SK-N-SH treated with all-trans-retinoic acid at 6 μM for 48 hours (cell line): ENCODE measurements at regions not wholly inside any gene's neighbourhood (a gene's known extent, or its start where the extent isn't known, plus 50 kb on each side); places are given as distances from the start of the nearest gene placed in this dataset.

Experiments used
- ATAC-seq: fragments of 200-7000 bp; cut with Tn5 transposase; 3 replicates; pipeline ENCODE4 v1.9.1; 2020; ENCODE audit warnings: mild to moderate bottlenecking, moderate library complexity
- ARNTL ChIP-seq: fragments of 450-650 bp; formaldehyde crosslinking; IDR thresholded peaks from 2 replicates; pipeline ENCODE4 v1.5.0; 2020; ENCODE audit warnings: low read depth, mild to moderate bottlenecking, moderate library complexity, borderline replicate concordance
- BACH2 ChIP-seq: fragments of 250-450 bp; sonication (Bioruptor Pico); IDR thresholded peaks from 2 replicates; pipeline ENCODE4 v1.9.0; 2021; ENCODE audit warnings: mild to moderate bottlenecking, borderline replicate concordance
- CSDC2 ChIP-seq: fragments of 250-450 bp; sonication (Bioruptor Pico); IDR thresholded peaks from 2 replicates; pipeline ENCODE4 v1.5.0; 2020; ENCODE audit warnings: mild to moderate bottlenecking, moderate library complexity
- ESRRG ChIP-seq: fragments of 250-450 bp; sonication (Bioruptor Pico); IDR thresholded peaks from 2 replicates; pipeline ENCODE4 v1.6.1; 2021; ENCODE audit warnings: mild to moderate bottlenecking
- GLIS3 ChIP-seq: fragments of 250-450 bp; sonication (Bioruptor Pico); IDR thresholded peaks from 2 replicates; pipeline ENCODE4 v1.5.0; 2020; ENCODE audit warnings: mild to moderate bottlenecking, moderate library complexity
- ISL1 ChIP-seq: fragments of 250-450 bp; sonication (Bioruptor Pico); IDR thresholded peaks from 2 replicates; pipeline ENCODE4 v2.1.2; 2022; ENCODE audit warnings: mild to moderate bottlenecking, moderate library complexity
- PPARA ChIP-seq: fragments of 250-450 bp; sonication (Bioruptor Pico); IDR thresholded peaks from 2 replicates; pipeline ENCODE4 v1.5.0; 2020; ENCODE audit warnings: mild to moderate bottlenecking, borderline replicate concordance
- RARB ChIP-seq: fragments of 250-450 bp; sonication (Bioruptor Pico); IDR thresholded peaks from 2 replicates; pipeline ENCODE4 v1.8.0; 2021; ENCODE audit warnings: mild to moderate bottlenecking, moderate library complexity
- SNAI2 ChIP-seq: fragments of 250-450 bp; sonication (Bioruptor Pico); IDR thresholded peaks from 2 replicates; pipeline ENCODE4 v1.5.0; 2020; ENCODE audit warnings: mild to moderate bottlenecking, moderate library complexity
- TCF4 ChIP-seq: fragments of 250-450 bp; sonication (Bioruptor Pico); IDR thresholded peaks from 2 replicates; pipeline ENCODE4 v1.8.0; 2021; ENCODE audit warnings: mild to moderate bottlenecking, moderate library complexity, borderline replicate concordance
- TOX ChIP-seq: fragments of 250-450 bp; sonication (Bioruptor Pico); IDR thresholded peaks from 2 replicates; pipeline ENCODE4 v1.8.0; 2021; ENCODE audit warnings: mild to moderate bottlenecking, moderate library complexity, borderline replicate concordance
- ZC3H10 ChIP-seq: fragments of 250-450 bp; sonication (Bioruptor Pico); IDR thresholded peaks from 2 replicates; pipeline ENCODE4 v1.5.1; 2021; ENCODE audit warnings: mild to moderate bottlenecking, moderate library complexity
- ZFP3 ChIP-seq: fragments of 250-450 bp; sonication (Bioruptor Pico); IDR thresholded peaks from 2 replicates; pipeline ENCODE4 v1.5.0; 2020; ENCODE audit warnings: mild to moderate bottlenecking, moderate library complexity
- ZFP30 ChIP-seq: fragments of 450-650 bp; formaldehyde crosslinking; IDR thresholded peaks from 2 replicates; pipeline ENCODE4 v1.5.0; 2022; ENCODE audit warnings: mild to moderate bottlenecking, moderate library complexity
- ZNF565 ChIP-seq: fragments of 450-650 bp; formaldehyde crosslinking; conservative IDR thresholded peaks from 2 replicates; pipeline ENCODE4 v1.5.0; 2020; ENCODE audit warnings: low read depth, mild to moderate bottlenecking, moderate library complexity
- ZNF70 ChIP-seq: fragments of 450-650 bp; formaldehyde crosslinking; IDR thresholded peaks from 2 replicates; pipeline ENCODE4 v1.5.0; 2020; ENCODE audit warnings: mild to moderate bottlenecking, moderate library complexity
- ZNF8 ChIP-seq: fragments of 450-650 bp; formaldehyde crosslinking; IDR thresholded peaks from 2 replicates; pipeline ENCODE4 v1.5.0; 2020; ENCODE audit warnings: mild to moderate bottlenecking, moderate library complexity
- TF ChIP-seq, protein P1 (sequence below): fragments of 250-450 bp; sonication (Bioruptor Pico); IDR thresholded peaks from 2 replicates; pipeline ENCODE4 v1.5.1; 2020; ENCODE audit warnings: low read depth, mild to moderate bottlenecking, moderate library complexity
- TF ChIP-seq, protein P2 (sequence below): fragments of 250-450 bp; sonication (Bioruptor Pico); IDR thresholded peaks from 2 replicates; pipeline ENCODE4 v1.5.1; 2021; ENCODE audit warnings: mild to moderate bottlenecking, moderate library complexity
- TF ChIP-seq, protein P3 (sequence below): fragments of 250-450 bp; sonication (Bioruptor Pico); IDR thresholded peaks from 2 replicates; pipeline ENCODE4 v1.5.0; 2020; ENCODE audit warnings: mild to moderate bottlenecking, moderate library complexity
- TF ChIP-seq, protein P4 (sequence below): fragments of 250-450 bp; sonication (Bioruptor Pico); IDR thresholded peaks from 2 replicates; pipeline ENCODE4 v1.8.0; 2020; ENCODE audit warnings: mild to moderate bottlenecking, moderate library complexity, borderline replicate concordance
- TF ChIP-seq, protein P5 (sequence below): fragments of 250-450 bp; sonication (Bioruptor Pico); IDR thresholded peaks from 2 replicates; pipeline ENCODE4 v1.8.0; 2021; ENCODE audit warnings: low read depth, mild to moderate bottlenecking, moderate library complexity, borderline replicate concordance

DNA sequence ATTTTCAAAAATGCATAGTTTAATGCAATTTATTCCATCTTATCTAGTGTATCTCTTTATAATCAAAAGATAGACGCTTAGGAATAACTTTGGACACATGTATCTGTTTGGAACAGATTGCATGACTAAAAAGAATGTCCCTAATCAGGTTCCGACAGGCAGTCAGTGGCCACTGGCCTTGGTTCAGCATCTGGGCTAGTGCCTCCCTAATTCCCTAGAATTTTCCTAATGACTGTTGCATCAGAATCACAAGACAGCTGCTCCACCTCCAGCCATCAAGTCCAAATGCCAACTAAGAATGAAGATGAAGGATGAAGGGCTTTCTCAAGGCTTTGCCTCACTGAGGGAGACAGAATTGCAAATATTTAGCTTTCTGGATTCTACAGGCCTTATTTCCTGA lies 173.8 kb downstream of the EFNB2 start:
- TF ChIP-seq, protein P1, sequence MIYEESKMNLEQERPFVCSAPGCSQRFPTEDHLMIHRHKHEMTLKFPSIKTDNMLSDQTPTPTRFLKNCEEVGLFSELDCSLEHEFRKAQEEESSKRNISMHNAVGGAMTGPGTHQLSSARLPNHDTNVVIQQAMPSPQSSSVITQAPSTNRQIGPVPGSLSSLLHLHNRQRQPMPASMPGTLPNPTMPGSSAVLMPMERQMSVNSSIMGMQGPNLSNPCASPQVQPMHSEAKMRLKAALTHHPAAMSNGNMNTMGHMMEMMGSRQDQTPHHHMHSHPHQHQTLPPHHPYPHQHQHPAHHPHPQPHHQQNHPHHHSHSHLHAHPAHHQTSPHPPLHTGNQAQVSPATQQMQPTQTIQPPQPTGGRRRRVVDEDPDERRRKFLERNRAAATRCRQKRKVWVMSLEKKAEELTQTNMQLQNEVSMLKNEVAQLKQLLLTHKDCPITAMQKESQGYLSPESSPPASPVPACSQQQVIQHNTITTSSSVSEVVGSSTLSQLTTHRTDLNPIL (CRISPR knock-in tag), result no peak
- TF ChIP-seq, protein P2, sequence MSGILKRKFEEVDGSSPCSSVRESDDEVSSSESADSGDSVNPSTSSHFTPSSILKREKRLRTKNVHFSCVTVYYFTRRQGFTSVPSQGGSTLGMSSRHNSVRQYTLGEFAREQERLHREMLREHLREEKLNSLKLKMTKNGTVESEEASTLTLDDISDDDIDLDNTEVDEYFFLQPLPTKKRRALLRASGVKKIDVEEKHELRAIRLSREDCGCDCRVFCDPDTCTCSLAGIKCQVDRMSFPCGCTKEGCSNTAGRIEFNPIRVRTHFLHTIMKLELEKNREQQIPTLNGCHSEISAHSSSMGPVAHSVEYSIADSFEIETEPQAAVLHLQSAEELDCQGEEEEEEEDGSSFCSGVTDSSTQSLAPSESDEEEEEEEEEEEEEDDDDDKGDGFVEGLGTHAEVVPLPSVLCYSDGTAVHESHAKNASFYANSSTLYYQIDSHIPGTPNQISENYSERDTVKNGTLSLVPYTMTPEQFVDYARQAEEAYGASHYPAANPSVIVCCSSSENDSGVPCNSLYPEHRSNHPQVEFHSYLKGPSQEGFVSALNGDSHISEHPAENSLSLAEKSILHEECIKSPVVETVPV (CRISPR knock-in tag), result no peak
- TF ChIP-seq, protein P3, sequence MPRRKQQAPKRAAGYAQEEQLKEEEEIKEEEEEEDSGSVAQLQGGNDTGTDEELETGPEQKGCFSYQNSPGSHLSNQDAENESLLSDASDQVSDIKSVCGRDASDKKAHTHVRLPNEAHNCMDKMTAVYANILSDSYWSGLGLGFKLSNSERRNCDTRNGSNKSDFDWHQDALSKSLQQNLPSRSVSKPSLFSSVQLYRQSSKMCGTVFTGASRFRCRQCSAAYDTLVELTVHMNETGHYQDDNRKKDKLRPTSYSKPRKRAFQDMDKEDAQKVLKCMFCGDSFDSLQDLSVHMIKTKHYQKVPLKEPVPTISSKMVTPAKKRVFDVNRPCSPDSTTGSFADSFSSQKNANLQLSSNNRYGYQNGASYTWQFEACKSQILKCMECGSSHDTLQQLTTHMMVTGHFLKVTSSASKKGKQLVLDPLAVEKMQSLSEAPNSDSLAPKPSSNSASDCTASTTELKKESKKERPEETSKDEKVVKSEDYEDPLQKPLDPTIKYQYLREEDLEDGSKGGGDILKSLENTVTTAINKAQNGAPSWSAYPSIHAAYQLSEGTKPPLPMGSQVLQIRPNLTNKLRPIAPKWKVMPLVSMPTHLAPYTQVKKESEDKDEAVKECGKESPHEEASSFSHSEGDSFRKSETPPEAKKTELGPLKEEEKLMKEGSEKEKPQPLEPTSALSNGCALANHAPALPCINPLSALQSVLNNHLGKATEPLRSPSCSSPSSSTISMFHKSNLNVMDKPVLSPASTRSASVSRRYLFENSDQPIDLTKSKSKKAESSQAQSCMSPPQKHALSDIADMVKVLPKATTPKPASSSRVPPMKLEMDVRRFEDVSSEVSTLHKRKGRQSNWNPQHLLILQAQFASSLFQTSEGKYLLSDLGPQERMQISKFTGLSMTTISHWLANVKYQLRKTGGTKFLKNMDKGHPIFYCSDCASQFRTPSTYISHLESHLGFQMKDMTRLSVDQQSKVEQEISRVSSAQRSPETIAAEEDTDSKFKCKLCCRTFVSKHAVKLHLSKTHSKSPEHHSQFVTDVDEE (CRISPR knock-in tag), result no peak
- no peak for TF ChIP-seq GLIS3 (CRISPR knock-in tag)
- TF ChIP-seq ZNF70, result no peak
- TF ChIP-seq ZFP3, result no peak
- TF ChIP-seq RARB (CRISPR knock-in tag), result no peak
- TF ChIP-seq ZC3H10 (CRISPR knock-in tag), result no peak
- TF ChIP-seq ZNF565 (CRISPR knock-in tag), result no peak
- TF ChIP-seq CSDC2 (CRISPR knock-in tag), result no peak
- TF ChIP-seq, protein P4, sequence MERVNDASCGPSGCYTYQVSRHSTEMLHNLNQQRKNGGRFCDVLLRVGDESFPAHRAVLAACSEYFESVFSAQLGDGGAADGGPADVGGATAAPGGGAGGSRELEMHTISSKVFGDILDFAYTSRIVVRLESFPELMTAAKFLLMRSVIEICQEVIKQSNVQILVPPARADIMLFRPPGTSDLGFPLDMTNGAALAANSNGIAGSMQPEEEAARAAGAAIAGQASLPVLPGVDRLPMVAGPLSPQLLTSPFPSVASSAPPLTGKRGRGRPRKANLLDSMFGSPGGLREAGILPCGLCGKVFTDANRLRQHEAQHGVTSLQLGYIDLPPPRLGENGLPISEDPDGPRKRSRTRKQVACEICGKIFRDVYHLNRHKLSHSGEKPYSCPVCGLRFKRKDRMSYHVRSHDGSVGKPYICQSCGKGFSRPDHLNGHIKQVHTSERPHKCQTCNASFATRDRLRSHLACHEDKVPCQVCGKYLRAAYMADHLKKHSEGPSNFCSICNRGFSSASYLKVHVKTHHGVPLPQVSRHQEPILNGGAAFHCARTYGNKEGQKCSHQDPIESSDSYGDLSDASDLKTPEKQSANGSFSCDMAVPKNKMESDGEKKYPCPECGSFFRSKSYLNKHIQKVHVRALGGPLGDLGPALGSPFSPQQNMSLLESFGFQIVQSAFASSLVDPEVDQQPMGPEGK (CRISPR knock-in tag), result no peak
- TF ChIP-seq ZFP30 (CRISPR knock-in tag), result no peak
- TF ChIP-seq, protein P5, sequence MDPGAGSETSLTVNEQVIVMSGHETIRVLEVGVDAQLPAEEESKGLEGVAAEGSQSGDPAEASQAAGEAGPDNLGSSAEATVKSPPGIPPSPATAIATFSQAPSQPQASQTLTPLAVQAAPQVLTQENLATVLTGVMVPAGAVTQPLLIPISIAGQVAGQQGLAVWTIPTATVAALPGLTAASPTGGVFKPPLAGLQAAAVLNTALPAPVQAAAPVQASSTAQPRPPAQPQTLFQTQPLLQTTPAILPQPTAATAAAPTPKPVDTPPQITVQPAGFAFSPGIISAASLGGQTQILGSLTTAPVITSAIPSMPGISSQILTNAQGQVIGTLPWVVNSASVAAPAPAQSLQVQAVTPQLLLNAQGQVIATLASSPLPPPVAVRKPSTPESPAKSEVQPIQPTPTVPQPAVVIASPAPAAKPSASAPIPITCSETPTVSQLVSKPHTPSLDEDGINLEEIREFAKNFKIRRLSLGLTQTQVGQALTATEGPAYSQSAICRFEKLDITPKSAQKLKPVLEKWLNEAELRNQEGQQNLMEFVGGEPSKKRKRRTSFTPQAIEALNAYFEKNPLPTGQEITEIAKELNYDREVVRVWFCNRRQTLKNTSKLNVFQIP, result no peak
- TF ChIP-seq ESRRG, result no peak
- no peak for TF ChIP-seq ARNTL (CRISPR knock-in tag)
- TF ChIP-seq SNAI2 (CRISPR knock-in tag), result no peak
- TF ChIP-seq TCF4 (CRISPR knock-in tag), result no peak
- TF ChIP-seq ZNF8, result no peak
- TF ChIP-seq BACH2 (CRISPR knock-in tag), result no peak
- TF ChIP-seq, all 23 proteins: peak for 0
- no peak for ATAC-seq

DNA sequence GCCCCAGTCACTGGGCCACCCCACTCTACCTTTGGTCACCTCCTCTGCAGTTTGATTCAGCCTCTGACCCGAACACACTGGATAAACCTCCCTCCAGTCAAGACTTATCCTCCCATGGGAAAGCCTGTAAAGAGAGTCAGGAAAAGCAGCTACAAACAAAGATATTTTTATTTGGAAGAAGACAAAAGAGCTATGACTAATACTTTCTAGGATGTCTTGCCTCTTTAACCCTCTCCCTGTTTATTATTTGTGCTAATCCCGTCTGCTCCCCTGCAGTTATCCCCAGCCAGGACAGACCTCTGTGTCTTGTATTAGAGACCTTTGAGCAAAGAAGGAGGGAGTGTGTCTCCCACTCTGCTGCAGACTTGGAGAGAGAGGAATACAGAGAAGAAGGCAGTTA lies 178.3 kb downstream of the EFNB2 start:
- no peak for ATAC-seq
- no peak for TF ChIP-seq ZNF565 (CRISPR knock-in tag)
- no peak for TF ChIP-seq ISL1 (CRISPR knock-in tag)
- TF ChIP-seq ZFP3, result no peak

DNA sequence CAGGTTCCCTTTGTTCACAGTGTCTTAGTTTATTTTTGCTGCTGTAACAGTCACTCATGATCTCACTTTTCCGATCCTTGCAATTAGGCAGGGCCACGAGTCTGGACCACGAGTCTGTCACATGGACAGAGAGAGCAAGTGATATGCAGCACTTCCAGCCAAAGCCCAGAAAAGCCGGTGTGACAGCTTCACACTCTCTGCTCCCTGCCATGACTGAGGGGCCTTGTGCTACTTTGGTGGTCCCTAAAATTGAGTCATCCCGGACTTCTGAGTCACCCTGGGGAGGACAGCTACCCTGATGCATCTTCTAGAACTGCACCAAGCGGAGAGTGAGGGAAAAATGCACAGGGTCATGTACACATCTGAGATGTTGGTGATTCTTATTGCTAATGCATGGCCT lies 179.6 kb downstream of the EFNB2 start:
- ATAC-seq, result no peak
- no peak for TF ChIP-seq TOX (CRISPR knock-in tag)
- no peak for TF ChIP-seq ZFP3
- TF ChIP-seq, protein P1 (CRISPR knock-in tag), result no peak
- TF ChIP-seq CSDC2 (CRISPR knock-in tag), result no peak
- no peak for TF ChIP-seq ZNF8
- TF ChIP-seq, protein P2 (CRISPR knock-in tag), result no peak
- TF ChIP-seq PPARA (CRISPR knock-in tag), result no peak
- no peak for TF ChIP-seq ZFP30 (CRISPR knock-in tag)
- TF ChIP-seq ZNF565 (CRISPR knock-in tag), result no peak
- no peak for TF ChIP-seq TCF4 (CRISPR knock-in tag)
- TF ChIP-seq, protein P3 (CRISPR knock-in tag), result no peak
- TF ChIP-seq RARB (CRISPR knock-in tag), result no peak
- no peak for TF ChIP-seq ZNF70
- TF ChIP-seq GLIS3 (CRISPR knock-in tag), result no peak
- no peak for TF ChIP-seq ZC3H10 (CRISPR knock-in tag)
- no peak for TF ChIP-seq ARNTL (CRISPR knock-in tag)
- no peak for TF ChIP-seq SNAI2 (CRISPR knock-in tag)
- TF ChIP-seq ESRRG, result no peak
